Type B pancreatic cell (in vitro differentiated cells): ENCODE measurements at regions not wholly inside any gene's neighbourhood (a gene's known extent, or its start where the extent isn't known, plus 50 kb on each side); places are given as distances from the start of the nearest gene placed in this dataset.

Source experiments
- DNase-seq: peaks from one replicate; pipeline ENCODE4 v3.0.0; 2021; ENCODE audit warnings: mixed read lengths; ENCODE audit not compliant: unreplicated experiment; ENCODE audit errors: extremely low spot score
- H3K27ac Mint-ChIP-seq: 2 replicates; pipeline ENCODE4 v1.8.0; 2021; ENCODE audit warnings: mild to moderate bottlenecking, mixed read lengths
- H3K27me3 Mint-ChIP-seq: 2 replicates; pipeline ENCODE4 v1.8.0; 2021; ENCODE audit warnings: mixed read lengths
- H3K36me3 Mint-ChIP-seq: 2 replicates; pipeline ENCODE4 v1.8.0; 2021; ENCODE audit warnings: mixed read lengths
- H3K4me1 Mint-ChIP-seq: one replicate; pipeline ENCODE4 v1.8.0; 2021; ENCODE audit warnings: mixed read lengths; ENCODE audit not compliant: unreplicated experiment
- H3K4me3 Mint-ChIP-seq: 2 replicates; pipeline ENCODE4 v1.8.0; 2021; ENCODE audit warnings: mild to moderate bottlenecking, mixed read lengths
- H3K9me3 Mint-ChIP-seq: 2 replicates; pipeline ENCODE4 v1.8.0; 2021; ENCODE audit warnings: mixed read lengths
- TF ChIP-seq, protein P1 (sequence below): fragments of 200-600 bp; sonication (generic); conservative IDR thresholded peaks from 2 replicates; pipeline ENCODE4 v1.5.0; 2021; ENCODE audit warnings: antibody characterized with exemption, mild to moderate bottlenecking

DNA sequence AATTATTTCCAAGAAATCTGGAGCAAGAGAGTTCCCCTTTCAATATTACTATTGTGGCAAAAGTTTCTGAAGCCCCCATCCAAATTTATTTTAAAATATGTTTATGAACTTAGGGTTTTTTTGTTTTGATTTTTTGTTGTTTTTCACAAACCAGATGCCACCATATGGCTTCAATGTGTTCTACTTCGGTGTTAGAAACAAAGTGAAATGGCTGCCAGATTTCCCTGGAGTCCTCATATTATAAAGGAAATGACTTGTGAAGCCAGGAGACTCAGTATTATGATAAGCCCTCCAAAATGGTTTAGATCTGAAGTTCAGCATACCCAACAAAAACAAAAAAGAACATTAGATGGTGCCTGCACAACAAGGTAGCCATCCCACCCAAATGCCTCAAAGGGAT lies 154.2 kb upstream of the SPANXC start:
- no peaks in the 10 kb centered on the region for H3K4me1 Mint-ChIP-seq
- no peak for DNase-seq
- H3K4me3 Mint-ChIP-seq = no peak overlapping the region
- TF ChIP-seq, protein P1, sequence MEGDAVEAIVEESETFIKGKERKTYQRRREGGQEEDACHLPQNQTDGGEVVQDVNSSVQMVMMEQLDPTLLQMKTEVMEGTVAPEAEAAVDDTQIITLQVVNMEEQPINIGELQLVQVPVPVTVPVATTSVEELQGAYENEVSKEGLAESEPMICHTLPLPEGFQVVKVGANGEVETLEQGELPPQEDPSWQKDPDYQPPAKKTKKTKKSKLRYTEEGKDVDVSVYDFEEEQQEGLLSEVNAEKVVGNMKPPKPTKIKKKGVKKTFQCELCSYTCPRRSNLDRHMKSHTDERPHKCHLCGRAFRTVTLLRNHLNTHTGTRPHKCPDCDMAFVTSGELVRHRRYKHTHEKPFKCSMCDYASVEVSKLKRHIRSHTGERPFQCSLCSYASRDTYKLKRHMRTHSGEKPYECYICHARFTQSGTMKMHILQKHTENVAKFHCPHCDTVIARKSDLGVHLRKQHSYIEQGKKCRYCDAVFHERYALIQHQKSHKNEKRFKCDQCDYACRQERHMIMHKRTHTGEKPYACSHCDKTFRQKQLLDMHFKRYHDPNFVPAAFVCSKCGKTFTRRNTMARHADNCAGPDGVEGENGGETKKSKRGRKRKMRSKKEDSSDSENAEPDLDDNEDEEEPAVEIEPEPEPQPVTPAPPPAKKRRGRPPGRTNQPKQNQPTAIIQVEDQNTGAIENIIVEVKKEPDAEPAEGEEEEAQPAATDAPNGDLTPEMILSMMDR = no peak
- H3K36me3 Mint-ChIP-seq = no peaks in the 10 kb centered on the region
- H3K27me3 Mint-ChIP-seq = no peaks in the 10 kb centered on the region
- no peak overlapping the region for H3K27ac Mint-ChIP-seq
- no peaks in the 10 kb centered on the region for H3K9me3 Mint-ChIP-seq

DNA sequence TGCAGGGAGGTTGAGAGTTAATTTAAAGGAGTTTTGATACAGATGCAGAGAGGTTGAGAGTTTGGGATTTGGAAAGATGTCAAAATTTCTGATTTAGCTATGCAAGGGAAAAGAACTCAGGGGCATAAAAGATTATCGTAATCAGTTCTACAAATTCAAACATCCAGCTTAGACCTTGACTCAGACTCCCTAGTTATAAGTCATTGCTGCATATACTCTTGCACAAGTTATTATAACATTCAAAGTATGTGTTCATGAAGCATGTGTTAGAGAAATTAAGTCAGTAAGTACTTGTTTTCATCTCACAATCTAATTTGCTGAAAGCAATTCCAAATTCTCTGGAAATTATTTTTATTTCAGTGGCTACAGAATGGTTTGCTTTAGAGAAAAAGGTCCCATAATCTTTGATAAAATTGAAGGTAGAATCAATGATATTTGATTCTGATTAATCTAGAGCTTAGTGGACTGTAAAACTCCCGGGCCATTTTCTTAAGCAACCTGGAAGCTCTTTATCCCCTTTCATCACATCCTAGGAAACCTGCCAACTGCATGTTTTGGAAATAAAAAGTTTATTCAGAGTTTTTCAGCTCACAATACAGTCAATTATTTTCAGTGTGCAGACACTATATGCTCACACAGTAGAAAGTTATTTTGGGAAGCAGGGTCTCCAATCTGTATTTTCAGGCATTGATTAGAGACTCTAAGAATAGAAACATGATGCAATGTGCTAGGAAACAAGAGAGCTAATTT lies 132.9 kb upstream of the SPANXC start:
- no peaks in the 10 kb centered on the region for H3K4me1 Mint-ChIP-seq
- DNase-seq = no peak
- TF ChIP-seq, protein P1 = no peak
- H3K36me3 Mint-ChIP-seq = no peaks in the 10 kb centered on the region
- H3K9me3 Mint-ChIP-seq = peaks cover 3% of the 10 kb centered on the region
- no peaks in the 10 kb centered on the region for H3K27me3 Mint-ChIP-seq
- no peak overlapping the region for H3K27ac Mint-ChIP-seq
- H3K4me3 Mint-ChIP-seq = no peak overlapping the region

DNA sequence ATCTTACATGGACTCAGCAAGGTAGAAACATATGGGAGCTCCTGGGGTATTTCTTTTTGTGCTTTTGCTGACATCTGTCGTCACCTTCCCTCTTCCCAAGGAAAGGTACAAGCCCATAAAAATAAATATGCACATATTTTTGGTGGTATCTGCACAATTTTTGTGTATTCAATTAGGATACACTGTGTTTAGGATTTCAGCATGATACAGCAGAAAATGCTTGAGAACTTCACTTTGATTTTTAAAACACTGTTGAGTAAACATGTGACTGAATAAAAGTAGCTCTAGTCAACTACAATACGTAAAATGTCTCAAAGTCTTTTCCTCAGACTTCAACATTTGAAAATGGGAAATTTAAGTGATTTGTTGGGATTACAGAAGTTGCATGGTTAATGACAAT lies 99.4 kb upstream of the SPANXC start:
- Mint-ChIP-seq H3K4me3 (no peak overlapping the region), H3K9me3 (no peaks in the 10 kb centered on the region), H3K36me3 (no peaks in the 10 kb centered on the region), H3K27ac (no peak overlapping the region), H3K4me1 (no peaks in the 10 kb centered on the region), H3K27me3 (no peaks in the 10 kb centered on the region)
- DNase-seq = no peak
- TF ChIP-seq, protein P1 = no peak

DNA sequence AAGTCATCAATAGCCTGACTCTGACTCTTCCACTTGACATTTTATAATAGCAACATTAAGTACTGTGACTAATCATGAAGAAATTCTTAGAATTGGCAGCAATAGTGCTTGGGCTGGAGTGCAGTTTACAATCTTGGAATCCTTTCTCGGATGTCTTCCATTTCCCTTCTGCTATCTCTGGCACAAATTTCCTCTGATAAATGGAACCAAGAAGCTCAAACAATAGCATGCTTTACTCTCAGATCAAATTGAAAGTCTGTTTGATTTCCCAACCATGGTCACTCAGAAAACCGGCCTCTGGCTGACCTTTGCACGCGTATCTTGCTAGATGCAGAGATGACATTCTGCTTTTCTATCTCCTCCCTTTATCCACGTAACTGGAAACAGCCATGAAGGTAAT lies 99.0 kb upstream of the SPANXC start:
- H3K4me3 Mint-ChIP-seq = no peak overlapping the region
- no peaks in the 10 kb centered on the region for H3K27me3 Mint-ChIP-seq

DNA sequence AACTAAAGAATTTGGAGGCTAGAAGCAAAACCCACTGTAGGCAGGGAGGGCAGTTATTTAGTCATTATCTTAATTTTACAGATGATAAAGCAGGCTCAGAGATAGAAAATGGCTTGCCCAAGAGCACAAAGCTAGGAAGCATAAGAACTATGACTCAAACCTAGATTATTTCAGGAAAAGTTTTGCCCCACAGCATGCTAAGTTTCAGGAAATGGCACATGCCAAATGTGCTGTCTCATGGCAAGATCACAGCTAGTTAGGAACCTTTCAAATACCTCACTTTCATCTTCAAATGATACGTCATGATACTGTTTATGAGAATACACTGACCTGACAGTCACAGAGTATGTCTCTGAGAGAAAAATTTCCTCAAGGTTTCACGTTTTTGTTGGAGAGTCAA lies 78.5 kb upstream of the SPANXC start:
- Mint-ChIP-seq H3K9me3 (no peaks in the 10 kb centered on the region), H3K4me3 (no peak overlapping the region), H3K36me3 (no peaks in the 10 kb centered on the region), H3K4me1 (no peaks in the 10 kb centered on the region), H3K27ac (no peak overlapping the region), H3K27me3 (no peaks in the 10 kb centered on the region)
- TF ChIP-seq, protein P1 = no peak
- no peak for DNase-seq

More for the DNA sequence above, 99.0 kb upstream of the SPANXC start:
- no peaks in the 10 kb centered on the region for H3K9me3 Mint-ChIP-seq
- no peaks in the 10 kb centered on the region for H3K4me1 Mint-ChIP-seq
- no peak overlapping the region for H3K27ac Mint-ChIP-seq
- TF ChIP-seq, protein P1 = no peak
- H3K36me3 Mint-ChIP-seq = no peaks in the 10 kb centered on the region
- DNase-seq = no peak
